GM21529 (cell line): ENCODE measurements at regions not wholly inside any gene's neighbourhood (a gene's known extent, or its start where the extent isn't known, plus 50 kb on each side); places are given as distances from the start of the nearest gene placed in this dataset.
"Not testable (repeated sequence)": the region's sequence is repeated elsewhere in the genome, so short reads cannot be mapped to it uniquely, and the experiment has no call there.

Source experiments
- ATAC-seq: cut with Tn5 transposase; IDR thresholded peaks from one replicate; pipeline ENCODE4 v1.9.1; 2021; ENCODE audit not compliant: unreplicated experiment

DNA sequence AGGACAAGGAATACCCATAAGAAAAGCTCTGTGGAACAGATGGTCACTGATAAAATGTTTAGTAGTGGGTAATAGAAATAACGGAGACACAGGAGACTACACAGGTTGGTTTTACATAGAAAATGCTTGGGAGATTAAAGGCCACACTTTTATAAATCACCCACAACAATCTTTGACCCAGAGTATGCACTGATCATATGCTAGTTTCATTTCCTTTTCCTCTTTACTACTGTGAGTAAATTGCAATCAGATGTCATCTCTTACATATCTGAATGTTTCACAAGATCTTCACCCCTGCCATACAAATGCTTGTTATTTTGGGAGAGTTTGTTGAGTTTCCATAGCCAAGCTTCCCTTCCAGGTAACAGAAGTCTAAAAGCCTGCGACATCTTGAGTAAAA, 978.4 kb upstream of the KLHL29 start:
- ATAC-seq = no peak

GRCh38 chr2:22420076-22420475, 964.9 kb upstream of the KLHL29 start:
- no peak for ATAC-seq

GRCh38 chr2:22442051-22442450, 942.9 kb upstream of the KLHL29 start:
- no peak for ATAC-seq

DNA sequence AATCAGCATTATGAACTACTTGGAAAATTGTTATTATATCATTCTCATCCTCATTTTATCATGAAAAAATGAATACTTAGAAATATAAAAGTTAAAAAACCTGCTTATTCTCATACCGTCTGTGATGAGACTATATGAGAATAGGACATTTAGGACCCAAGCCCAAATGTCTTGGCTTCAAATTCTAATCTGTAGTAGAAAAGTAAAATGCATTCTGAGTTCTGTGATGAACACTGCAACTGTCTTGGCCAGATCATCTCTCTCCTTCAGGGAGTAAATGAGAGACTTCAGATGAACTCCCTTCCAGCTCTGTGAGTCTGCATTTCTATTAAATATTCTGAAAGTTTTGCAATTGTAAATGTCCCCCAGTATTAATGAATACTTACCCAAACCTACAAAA, 940.7 kb upstream of the KLHL29 start:
- ATAC-seq = no peak

DNA sequence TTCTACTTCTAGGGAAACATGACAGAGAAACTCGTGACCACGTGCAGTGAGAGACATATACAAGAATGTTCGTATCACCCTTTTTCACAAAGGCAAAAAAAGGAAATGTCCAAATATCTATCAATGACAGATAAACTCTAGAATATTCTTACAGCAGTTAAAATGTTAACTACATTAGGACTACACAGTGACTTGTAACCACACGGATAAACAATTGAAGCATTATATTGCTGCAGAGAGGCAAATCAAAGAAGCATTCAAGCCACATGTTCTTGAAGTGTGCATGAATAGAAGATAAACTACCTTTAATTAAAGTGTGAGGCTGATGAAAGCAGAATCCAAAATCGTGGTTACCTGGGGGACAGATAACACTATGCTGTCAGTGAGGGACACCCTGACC, 935.3 kb upstream of the KLHL29 start:
- ATAC-seq = no peak

GRCh38 chr2:22450831-22451230, 934.1 kb upstream of the KLHL29 start:
- no peak for ATAC-seq

- no peak for ATAC-seq
Observed at GRCh38 chr2:22454826-22455485, 930.0 kb upstream of the KLHL29 start.

- no peak for ATAC-seq
Observed at GRCh38 chr2:22458440-22458839, 926.5 kb upstream of the KLHL29 start.

DNA sequence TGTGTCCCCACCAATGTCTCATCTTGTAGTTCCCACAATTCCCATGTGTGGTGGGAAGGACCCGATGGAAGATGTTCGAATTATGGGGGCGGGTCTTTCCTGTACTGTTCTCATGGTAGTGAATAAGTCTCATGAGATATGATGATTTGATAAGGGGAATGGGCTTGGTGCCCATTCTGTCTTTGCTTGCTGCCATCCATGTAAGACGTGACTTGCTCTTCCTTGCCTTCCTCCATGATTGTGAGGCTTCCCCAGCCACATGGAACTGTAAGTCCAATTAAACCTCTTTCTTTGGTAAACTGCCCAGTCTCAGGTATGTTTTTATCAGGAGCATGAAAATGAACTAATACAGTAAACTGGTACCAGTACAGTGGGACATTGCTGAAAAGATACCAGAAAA, 909.9 kb upstream of the KLHL29 start:
- not testable (repeated sequence) for ATAC-seq

DNA sequence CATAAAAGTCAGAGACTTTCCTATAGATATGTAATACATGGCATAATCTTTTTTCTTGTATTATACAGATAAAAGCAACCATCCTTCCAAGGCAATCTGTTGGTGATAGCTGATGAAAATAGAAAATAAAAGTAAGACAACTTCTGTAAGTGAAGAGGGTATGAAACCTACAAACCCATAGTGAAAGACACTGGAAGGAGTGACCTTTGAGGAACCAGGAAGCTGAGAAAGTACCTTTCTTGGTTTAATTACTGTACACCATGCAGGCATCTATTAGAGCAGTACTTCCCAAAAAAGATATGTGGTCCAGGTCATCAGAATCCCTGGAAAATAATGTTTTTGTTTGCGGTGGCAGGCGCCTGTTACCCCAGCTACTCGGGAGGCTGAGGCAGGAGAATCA, 906.6 kb upstream of the KLHL29 start:
- ATAC-seq = no peak

DNA sequence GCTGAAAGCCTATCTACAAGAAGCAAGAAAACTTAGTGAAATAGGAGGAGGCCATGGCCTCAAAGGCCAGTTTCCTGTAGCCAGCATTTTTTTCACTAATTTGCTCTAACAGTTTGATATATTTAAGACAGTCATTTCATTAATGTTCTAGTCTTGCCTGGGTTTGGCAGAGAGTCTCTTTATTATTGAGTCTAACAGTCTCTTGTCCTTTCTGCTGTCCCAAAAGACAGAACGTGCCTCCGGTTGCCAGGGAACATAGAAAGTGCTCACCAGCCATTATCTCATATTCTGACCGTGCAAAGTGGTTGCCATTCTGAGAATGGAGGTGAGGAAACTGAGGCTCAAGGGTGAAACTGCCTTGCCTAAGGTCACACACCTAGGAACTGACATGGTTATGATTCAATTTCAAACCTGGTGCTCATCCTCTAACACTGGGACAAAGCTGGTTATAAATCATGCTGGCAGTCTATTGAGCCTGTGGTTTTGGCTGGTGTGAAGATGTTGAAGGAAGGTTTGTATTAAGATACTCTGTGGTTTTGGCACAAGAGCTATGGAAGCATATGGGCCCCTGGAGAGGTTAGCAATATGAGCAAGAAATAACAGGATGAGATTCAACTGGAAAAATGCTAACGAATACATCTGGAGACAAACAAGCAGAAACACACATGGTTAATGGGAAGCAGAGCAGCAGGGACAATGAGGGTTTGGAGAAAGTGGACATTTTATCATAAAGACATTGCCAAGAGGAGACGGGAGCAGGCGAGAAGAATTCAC, 903.3 kb upstream of the KLHL29 start:
- ATAC-seq = no peak

DNA sequence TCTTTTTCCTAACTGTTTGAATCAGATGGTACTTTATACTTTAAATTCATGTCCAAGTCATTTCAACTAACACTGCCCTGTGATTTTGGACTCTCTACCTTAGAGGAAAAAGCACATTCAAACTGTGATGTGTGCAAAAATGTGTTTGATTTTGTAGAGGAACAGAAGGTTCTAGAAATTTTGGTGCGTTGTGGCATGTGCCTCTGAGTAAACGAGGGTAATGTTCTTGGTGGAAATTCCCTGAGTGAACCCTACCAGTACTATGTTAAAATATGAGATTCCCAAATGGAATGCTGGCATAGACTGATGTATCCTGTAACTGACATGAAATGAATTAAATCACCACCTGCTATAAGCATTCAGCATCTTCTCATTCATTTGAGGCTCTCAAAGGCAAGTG, 901.9 kb upstream of the KLHL29 start:
- no peak for ATAC-seq

GRCh38 chr2:22485486-22485885, 899.5 kb upstream of the KLHL29 start:
- ATAC-seq = no peak

DNA sequence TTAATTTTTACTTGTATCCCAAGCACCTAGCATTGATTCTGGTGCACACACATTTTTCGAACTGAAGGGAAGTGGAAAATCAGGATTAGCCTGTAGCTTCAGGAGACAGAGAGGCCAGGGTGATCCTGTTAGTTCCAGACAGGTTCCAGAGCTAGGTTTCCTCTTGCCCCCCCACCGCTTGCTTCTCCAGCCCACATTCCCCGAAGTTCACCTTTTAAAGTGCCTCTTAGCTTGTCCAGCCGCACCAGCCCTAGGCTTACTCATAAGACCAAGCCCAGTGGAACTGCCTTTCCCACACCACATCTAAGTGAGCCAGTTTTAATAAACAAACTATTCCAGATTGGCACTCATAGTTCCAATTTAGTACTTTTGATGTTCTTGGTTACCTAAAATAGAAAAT, 898.6 kb upstream of the KLHL29 start:
- no peak for ATAC-seq

GRCh38 chr2:22487036-22487435, 897.9 kb upstream of the KLHL29 start:
- no peak for ATAC-seq

DNA sequence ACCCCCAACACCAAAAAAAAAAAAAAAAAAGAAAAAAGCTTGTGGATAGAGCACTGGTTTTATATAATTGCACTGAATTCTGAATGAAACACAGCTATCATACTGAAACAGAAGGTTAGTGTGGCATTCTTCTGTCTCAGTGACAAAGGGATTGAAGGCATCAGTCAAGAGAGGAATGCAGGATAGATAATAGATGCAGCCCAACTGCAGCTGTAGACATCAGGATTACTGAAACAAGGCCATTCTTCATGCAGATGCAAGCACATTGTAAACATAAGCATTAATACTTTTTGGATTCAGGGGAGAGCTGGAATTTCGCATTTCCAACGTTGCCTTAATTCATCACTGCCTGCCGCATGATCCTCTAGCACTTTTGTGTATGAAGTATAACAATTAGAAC, 897.4 kb upstream of the KLHL29 start:
- ATAC-seq = no peak

DNA sequence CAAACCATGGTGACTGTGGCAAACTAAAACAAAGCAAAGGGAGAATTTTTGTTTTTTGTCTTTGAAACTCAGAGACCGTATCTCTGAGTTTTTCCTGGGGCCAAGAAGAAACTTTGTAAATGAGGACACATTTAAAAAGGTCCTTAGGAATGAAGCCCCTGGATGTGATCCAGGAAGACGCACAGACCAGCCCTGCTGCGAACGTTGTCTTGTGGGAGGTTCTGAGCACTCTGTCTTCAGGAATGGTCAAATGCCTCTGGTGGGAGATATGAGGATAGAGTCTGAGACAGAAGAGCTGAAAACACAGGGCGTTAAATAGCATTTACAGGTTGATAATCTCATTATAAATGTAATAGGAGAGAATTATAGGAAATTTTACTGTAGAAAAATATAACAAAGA, 893.5 kb upstream of the KLHL29 start:
- no peak for ATAC-seq

DNA sequence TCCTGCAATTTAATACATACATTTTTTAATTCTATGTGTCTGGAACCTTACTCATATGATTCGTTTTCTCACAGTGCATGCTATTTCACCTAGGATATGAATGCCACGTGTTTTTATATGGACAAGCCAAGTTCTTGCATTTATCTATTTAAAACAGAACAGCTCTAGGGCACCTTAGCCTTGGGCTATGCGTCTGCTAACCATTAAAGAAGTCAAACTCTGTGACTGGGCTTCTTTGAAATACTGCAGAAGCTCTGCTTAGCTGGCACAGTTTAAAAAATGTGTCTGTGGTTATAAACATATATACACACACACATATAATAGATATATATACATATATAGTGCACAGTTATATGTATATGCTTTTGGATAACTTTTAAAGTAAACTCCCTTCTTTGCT, 890.8 kb upstream of the KLHL29 start:
- no peak for ATAC-seq

DNA sequence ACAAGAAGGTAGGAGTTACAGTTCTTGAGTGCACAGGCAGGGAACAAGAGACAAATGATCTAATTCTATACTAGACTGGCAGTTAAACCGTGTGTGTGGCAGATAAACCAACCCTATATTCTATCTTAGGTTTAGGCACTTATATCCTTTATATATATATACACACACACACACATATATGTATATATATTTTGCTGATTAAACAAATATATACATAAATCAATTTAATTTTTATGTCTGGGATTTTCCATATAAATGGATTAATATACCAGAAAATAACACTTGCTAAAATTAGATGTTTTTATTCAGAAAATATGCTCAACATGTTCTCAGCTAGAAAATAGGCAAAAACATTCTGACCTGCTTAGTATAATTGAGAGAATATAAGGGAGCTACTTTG, 887.9 kb upstream of the KLHL29 start:
- no peak for ATAC-seq

DNA sequence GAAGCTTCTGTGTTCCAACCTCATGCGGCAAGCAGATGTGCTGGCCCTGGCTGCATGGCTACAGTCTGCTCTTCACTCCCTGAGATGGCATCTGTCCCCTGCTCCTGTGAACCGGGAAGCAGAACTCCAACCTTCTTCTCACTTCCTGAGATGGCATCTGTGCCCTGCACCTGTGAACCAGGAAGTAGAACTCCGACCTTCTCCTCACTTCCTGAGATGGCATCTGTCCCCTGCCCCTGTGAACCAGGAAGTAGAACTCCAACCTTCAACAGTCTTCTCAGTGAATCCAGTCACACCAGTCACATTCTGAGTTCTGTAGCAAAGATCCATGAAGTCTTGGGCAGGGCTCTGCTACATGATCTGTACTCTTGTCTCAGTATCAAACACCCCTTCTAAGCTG, 887.2 kb upstream of the KLHL29 start:
- no peak for ATAC-seq

DNA sequence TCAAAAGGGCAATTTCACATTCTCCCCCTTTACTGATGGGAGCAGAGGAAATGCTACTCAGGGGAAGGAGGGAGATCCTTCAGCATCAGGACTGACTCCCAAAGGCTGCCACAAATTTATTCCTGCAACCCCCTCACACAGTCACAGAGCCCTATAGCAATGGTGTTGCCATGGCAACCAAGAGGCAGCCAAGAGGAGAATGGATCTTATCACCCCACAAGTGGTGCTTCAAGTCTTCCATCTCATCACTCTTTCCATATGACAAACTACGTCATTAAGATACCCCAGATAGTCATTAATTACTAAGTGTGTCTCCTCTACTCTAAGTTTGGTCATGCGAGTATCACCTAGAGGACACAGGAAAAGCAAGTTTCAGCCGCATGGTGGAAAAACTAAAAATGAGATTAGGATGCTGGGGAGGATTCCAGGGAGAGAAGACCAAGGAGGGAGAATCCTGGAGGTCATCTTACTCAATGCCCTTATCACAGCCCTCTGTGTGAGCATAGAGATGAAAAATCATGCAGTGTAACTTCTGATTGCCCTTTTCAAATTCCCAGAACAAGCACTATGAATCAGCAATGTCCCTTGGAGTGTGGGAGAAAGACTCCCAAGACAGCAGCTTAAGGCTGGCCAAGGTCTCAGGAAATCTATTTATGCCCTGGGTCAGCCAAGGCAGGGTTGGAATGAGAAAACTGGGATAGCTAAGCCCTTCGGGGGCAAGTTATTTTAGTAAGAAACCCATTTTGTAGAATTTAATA, 885.7 kb upstream of the KLHL29 start:
- ATAC-seq = no peak

DNA sequence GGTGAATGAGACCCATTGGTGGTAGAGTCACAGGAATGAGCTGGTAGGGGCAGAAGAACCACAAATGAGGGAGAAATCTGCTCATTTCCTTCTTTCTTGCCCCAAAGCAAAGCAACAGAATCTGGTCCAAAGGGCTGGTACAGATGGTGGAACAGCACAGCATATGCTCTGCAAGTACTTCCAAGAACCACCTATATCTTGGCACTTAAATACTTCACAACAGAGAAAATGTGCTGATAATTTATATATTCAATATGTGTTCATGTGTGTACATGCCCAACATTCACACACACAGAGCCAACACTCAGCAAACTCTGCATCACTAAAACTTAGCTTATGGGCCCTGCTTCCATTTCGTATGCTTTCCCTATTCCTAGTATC, 884.4 kb upstream of the KLHL29 start:
- no peak for ATAC-seq
